Uterus (tissue), 2 donors: ENCODE measurements at regions not wholly inside any gene's neighbourhood (a gene's known extent, or its start where the extent isn't known, plus 50 kb on each side); places are given as distances from the start of the nearest gene placed in this dataset.
"Not testable (repeated sequence)": the region's sequence is repeated elsewhere in the genome, so short reads cannot be mapped to it uniquely, and the experiment has no call there.

Source experiments
- POLR2A ChIP-seq, 2 donors: fragments of 450-650 bp; IDR thresholded peaks; one replicate each; pipeline ENCODE4 v1.6.1; 2016; ENCODE audit warnings: antibody characterized with exemption in 2 of 2, mild to moderate bottlenecking in 1 of 2, moderate library complexity in 1 of 2
- TF ChIP-seq, protein P1 (sequence below), 4 experiments: fragments of 200-600 bp in 2 of 4; fragments of 450-650 bp in 2 of 4; sonication (generic) in 2 of 4; IDR thresholded peaks; one replicate each; pipeline ENCODE4 v1.5.1; 2016 to 2019; ENCODE audit warnings: antibody characterized with exemption in 4 of 4, mild to moderate bottlenecking in 2 of 4, moderate library complexity in 1 of 4

DNA sequence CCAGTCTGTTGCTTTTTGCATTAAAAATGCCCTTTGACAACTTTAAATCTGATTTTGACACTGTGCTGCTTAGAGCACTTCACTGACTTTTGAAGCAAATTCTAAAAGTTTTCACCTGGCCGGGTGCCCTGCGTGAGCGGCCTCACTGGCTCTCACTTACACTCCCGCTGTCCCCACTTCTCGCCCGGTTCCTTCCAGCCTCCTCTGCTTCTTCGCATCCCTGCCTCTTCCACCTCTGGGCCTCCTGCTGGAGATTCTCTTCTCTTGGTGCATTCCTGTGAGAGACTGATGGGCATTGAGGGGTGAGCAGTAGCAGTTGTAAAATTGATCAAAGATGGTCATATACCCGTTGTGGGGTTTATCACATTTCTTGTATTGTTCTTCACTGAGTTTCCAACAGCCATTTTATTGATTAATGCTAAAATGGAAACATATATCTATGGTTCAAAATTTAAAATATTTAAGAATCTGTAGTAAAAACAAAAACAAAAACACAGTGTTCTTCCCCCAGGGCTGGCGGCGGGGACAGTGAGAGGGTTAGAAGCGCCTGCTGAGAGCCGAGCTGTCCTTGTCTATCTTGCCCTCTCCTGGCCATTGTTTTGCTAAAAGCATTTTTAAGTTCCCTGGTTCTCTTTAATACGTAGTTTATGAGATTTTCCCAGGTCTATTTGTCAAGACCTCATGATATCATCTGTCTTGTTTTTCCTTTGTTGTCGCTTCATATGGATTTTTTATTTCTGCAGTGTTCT is 160.1 kb downstream of the GOLGA8K start:
- TF ChIP-seq, protein P1, sequence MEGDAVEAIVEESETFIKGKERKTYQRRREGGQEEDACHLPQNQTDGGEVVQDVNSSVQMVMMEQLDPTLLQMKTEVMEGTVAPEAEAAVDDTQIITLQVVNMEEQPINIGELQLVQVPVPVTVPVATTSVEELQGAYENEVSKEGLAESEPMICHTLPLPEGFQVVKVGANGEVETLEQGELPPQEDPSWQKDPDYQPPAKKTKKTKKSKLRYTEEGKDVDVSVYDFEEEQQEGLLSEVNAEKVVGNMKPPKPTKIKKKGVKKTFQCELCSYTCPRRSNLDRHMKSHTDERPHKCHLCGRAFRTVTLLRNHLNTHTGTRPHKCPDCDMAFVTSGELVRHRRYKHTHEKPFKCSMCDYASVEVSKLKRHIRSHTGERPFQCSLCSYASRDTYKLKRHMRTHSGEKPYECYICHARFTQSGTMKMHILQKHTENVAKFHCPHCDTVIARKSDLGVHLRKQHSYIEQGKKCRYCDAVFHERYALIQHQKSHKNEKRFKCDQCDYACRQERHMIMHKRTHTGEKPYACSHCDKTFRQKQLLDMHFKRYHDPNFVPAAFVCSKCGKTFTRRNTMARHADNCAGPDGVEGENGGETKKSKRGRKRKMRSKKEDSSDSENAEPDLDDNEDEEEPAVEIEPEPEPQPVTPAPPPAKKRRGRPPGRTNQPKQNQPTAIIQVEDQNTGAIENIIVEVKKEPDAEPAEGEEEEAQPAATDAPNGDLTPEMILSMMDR (IDR thresholded peaks at IDR 0.05): not testable (repeated sequence)
- TF ChIP-seq POLR2A (IDR thresholded peaks at IDR 0.05): not testable (repeated sequence)
